Cardiac muscle cell (in vitro differentiated cells and primary cell): ENCODE measurements at regions not wholly inside any gene's neighbourhood (a gene's known extent, or its start where the extent isn't known, plus 50 kb on each side); places are given as distances from the start of the nearest gene placed in this dataset.

Experiments used
- DNase-seq, 2 donors: peaks; one replicate each; pipeline versions ENCODE4 v3.0.0 to v3.0.0-alpha.2; 2010 to 2017; ENCODE audit warnings: low read depth in 1 of 2, low spot score in 1 of 2
- H3K27ac ChIP-seq: fragments of 200-600 bp; sonication (generic); 2 replicates; pipeline ENCODE4 v1.5.1; 2016
- H3K27me3 ChIP-seq: fragments of 200-600 bp; sonication (generic); 2 replicates; pipeline ENCODE4 v1.6.0; 2016; ENCODE audit warnings: control low read depth
- H3K36me3 ChIP-seq: fragments of 200-600 bp; sonication (generic); 2 replicates; pipeline ENCODE4 v1.5.1; 2016; ENCODE audit warnings: control low read depth
- H3K4me1 ChIP-seq: fragments of 200-600 bp; sonication (generic); 2 replicates; pipeline ENCODE4 v1.8.1; 2017; ENCODE audit warnings: low read depth, mild to moderate bottlenecking, mixed run types
- H3K4me3 ChIP-seq: fragments of 200-600 bp; sonication (generic); 2 replicates; pipeline ENCODE4 v1.5.1; 2016; ENCODE audit warnings: mild to moderate bottlenecking
- H3K9me3 ChIP-seq: fragments of 200-600 bp; sonication (generic); 2 replicates; pipeline ENCODE4 v1.5.1; 2017; ENCODE audit warnings: low read depth, mild to moderate bottlenecking, control low read depth
- TF ChIP-seq, protein P1 (sequence below): IDR thresholded peaks from 2 replicates; pipeline ENCODE4 v1.5.1; 2012; ENCODE audit warnings: low read depth, mild to moderate bottlenecking, low read length

DNA sequence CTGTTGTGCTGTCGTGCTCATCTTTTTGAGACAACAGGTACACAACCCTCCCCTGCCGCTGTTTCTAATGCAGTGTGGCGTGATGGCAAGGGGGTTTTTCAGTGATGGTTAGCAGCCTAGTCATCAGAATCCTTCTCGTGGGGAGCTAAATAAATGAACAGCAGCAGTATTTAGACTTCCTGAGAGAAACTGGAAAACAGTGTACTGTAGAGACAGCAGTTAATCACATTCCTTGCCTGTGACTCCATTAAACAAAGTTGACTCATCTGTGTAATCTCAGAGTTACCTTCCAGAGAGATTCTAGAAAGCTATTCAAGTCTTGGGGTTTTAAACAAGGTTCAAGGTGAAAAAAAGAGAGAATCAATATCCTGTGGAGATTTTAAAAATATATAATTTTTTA is 1753.2 kb upstream of the PCDH7 start:
- Histone ChIP-seq H3K4me3 (no peak overlapping the region), H3K36me3 (no peaks in the 10 kb centered on the region), H3K9me3 (no peaks in the 10 kb centered on the region), H3K4me1 (no peaks in the 10 kb centered on the region), H3K27me3 (no peaks in the 10 kb centered on the region), H3K27ac (no peak overlapping the region)
- DNase-seq = peak in 1 of 2 donors; percentile 0
- TF ChIP-seq, protein P1, sequence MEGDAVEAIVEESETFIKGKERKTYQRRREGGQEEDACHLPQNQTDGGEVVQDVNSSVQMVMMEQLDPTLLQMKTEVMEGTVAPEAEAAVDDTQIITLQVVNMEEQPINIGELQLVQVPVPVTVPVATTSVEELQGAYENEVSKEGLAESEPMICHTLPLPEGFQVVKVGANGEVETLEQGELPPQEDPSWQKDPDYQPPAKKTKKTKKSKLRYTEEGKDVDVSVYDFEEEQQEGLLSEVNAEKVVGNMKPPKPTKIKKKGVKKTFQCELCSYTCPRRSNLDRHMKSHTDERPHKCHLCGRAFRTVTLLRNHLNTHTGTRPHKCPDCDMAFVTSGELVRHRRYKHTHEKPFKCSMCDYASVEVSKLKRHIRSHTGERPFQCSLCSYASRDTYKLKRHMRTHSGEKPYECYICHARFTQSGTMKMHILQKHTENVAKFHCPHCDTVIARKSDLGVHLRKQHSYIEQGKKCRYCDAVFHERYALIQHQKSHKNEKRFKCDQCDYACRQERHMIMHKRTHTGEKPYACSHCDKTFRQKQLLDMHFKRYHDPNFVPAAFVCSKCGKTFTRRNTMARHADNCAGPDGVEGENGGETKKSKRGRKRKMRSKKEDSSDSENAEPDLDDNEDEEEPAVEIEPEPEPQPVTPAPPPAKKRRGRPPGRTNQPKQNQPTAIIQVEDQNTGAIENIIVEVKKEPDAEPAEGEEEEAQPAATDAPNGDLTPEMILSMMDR = no peak

DNA sequence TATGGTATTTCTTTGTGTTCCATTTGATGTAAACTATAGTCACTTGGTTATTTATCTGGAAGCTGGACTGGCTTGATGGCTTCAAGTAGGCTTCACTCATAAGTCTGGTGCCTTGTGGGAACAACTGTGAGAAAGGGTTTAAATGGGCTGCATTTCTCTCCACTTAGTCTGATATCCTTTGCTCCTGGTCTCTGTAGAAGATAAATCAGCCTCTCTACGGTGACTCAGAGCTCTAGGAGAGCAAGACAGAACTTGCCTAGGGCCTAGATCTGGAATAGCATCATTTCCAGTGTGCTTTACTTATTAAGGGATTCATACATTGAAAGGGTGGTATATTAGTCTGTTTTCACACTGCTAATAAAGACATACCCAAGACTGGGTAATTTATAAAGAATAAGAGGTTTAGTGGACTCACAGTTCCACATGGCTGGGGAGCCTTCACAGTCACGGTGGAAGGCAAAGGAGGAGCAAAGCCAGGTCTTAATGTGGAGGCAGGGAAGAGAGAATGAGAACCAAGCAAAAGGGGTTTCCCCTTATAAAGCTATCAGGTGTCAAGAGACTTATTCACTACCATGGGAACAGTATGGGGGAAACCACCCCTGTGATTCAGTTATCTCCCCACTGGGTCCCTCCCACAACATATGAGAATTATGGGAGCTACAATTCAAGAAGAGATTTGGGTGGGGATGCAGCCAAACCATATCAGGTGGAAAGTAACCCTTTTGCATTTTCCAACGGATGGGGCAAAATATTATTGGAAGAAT is 1746.4 kb upstream of the PCDH7 start:
- Histone ChIP-seq H3K9me3 (no peaks in the 10 kb centered on the region), H3K4me1 (no peaks in the 10 kb centered on the region), H3K27me3 (no peaks in the 10 kb centered on the region), H3K36me3 (no peaks in the 10 kb centered on the region), H3K27ac (no peak overlapping the region), H3K4me3 (no peak overlapping the region)
- peak in 1 of 2 donors; percentile 2 for DNase-seq
- TF ChIP-seq, protein P1 = no peak

DNA sequence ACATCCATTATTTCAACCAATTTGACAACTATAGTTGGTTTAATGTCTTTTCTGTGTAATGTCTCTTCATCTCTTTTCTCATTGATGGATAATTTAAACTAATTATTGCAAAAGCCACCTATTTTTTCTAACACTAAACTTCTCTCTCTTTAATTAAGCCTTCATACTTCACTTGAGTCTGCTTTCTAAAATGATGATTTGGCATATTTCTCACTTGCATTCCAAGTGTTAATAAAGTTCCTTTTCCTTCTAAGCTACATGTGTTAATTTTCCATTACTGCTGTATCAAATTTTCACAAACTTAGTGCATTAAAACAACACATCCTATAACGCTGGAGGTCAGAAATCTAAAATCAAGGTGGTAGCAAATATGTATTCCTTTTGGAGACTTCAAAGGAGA is 1743.8 kb upstream of the PCDH7 start:
- H3K4me1 ChIP-seq = no peaks in the 10 kb centered on the region
- no peak overlapping the region for H3K27ac ChIP-seq
- no peaks in the 10 kb centered on the region for H3K36me3 ChIP-seq
- no peak overlapping the region for H3K4me3 ChIP-seq
- no peaks in the 10 kb centered on the region for H3K27me3 ChIP-seq
- TF ChIP-seq, protein P1 = no peak
- no peak for DNase-seq
- H3K9me3 ChIP-seq = no peaks in the 10 kb centered on the region

DNA sequence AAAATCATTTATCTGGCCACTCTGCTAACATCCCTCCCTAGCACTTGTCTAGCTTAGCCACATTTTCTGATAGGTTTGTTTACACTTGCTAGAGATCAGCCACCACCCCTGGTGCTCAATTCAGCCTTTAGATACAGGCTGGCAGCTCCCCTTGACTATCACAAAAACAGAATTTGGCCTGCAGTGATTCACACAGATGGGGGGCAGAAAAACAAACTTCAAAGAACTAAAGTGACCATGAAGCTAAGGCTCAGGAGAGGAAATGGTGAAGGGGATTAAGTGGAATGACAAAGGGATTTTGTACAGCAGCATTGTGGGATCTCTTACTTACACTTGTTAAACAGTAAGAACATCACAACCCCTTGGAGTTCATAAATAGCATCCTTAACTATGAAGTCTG is 1718.0 kb upstream of the PCDH7 start:
- TF ChIP-seq, protein P1 = no peak
- Histone ChIP-seq H3K27me3 (no peaks in the 10 kb centered on the region), H3K9me3 (no peaks in the 10 kb centered on the region), H3K36me3 (no peaks in the 10 kb centered on the region), H3K4me1 (peaks cover 13% of the 10 kb centered on the region), H3K27ac (no peak overlapping the region), H3K4me3 (no peak overlapping the region)
- peak in 1 of 2 donors; percentile 33 for DNase-seq

DNA sequence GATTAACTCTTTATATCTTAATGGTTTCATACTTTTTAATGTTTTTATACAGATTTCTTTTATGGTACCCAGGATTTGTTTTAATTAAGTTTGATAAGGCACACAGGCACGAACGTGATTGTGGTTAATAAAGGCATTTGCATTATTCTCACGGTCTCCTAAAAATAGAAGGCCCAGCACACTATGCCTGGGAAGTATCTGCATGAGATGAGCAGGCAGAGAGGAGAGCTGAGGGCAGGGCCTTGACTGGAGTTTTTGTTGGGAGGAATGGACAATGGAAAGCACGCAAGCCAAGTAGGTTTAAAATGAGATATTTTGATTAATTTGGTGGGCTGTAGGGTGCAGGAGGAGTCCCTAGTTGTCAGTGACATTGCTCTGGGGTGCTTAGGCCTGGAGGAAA is 1714.3 kb upstream of the PCDH7 start:
- Histone ChIP-seq H3K9me3 (no peaks in the 10 kb centered on the region), H3K4me1 (peaks cover 13% of the 10 kb centered on the region), H3K4me3 (no peak overlapping the region), H3K36me3 (no peaks in the 10 kb centered on the region), H3K27me3 (no peaks in the 10 kb centered on the region), H3K27ac (no peak overlapping the region)
- TF ChIP-seq, protein P1 = no peak
- no peak for DNase-seq
